ENCODE measurements at regions not wholly inside any gene's neighbourhood (a gene's known extent, or its start where the extent isn't known, plus 50 kb on each side); places are given as distances from the start of the nearest gene placed in this dataset.

- Histone ChIP-seq H3K36me3 (no peaks in the 10 kb centered on the region), H3K4me1 (no peaks in the 10 kb centered on the region), H3K27ac (no peak overlapping the region), H3K4me3 (no peak overlapping the region), H3K27me3 (no peaks in the 10 kb centered on the region), H3K9me3 (no peaks in the 10 kb centered on the region)
- TF ChIP-seq CTCF (IDR thresholded peaks at IDR 0.05) (no peak), POLR2A (IDR thresholded peaks at IDR 0.05) (no peak)
- ATAC-seq (no peak), DNase-seq (no peak)
- intact Hi-C loops (cut with DNase I): no loop called here
- WGBS, 4 donors: 84 to 92% (median 90%) methylated on average over 1 of the region's 1 CpG
Measured at GRCh38 chr4:28918871-28919270, 1801.3 kb upstream of the PCDH7 start.

- intact Hi-C loops (cut with DNase I): no loop called here
- Histone ChIP-seq H3K36me3 (no peaks in the 10 kb centered on the region), H3K9me3 (no peaks in the 10 kb centered on the region), H3K4me3 (no peak overlapping the region), H3K27me3 (no peaks in the 10 kb centered on the region), H3K27ac (no peak overlapping the region), H3K4me1 (no peaks in the 10 kb centered on the region)
- TF ChIP-seq POLR2A (IDR thresholded peaks at IDR 0.05) (no peak), CTCF (IDR thresholded peaks at IDR 0.05) (no peak)
- no peak for ATAC-seq
- 61 to 74% (median 69%) methylated on average over 5 of the region's 5 CpGs for WGBS, 4 donors
- DNase-seq: no peak
Measured at GRCh38 chr4:28921886-28922285, 1798.3 kb upstream of the PCDH7 start.

GRCh38 chr4:28926156-28926555 is 1794.0 kb upstream of the PCDH7 start:
- intact Hi-C loops (cut with DNase I): no loop called here

GRCh38 chr4:28942631-28943030 is 1777.5 kb upstream of the PCDH7 start:
- intact Hi-C loops (cut with DNase I): no loop called here
- Histone ChIP-seq H3K27ac (no peak overlapping the region), H3K4me1 (no peaks in the 10 kb centered on the region), H3K27me3 (no peaks in the 10 kb centered on the region), H3K9me3 (peaks cover 0 to 11% (median 0%) of the 10 kb centered on the region in 12 donors), H3K36me3 (no peaks in the 10 kb centered on the region), H3K4me3 (no peak overlapping the region)
- TF ChIP-seq CTCF (IDR thresholded peaks at IDR 0.05): no peak
- TF ChIP-seq POLR2A (IDR thresholded peaks at IDR 0.05): no peak
- DNase-seq (no peak), ATAC-seq (no peak)

More at GRCh38 chr4:28926156-28926555, 1794.0 kb upstream of the PCDH7 start:
- Histone ChIP-seq H3K4me1 (no peaks in the 10 kb centered on the region), H3K36me3 (no peaks in the 10 kb centered on the region), H3K9me3 (no peaks in the 10 kb centered on the region), H3K27me3 (no peaks in the 10 kb centered on the region), H3K27ac (no peak overlapping the region), H3K4me3 (no peak overlapping the region)
- DNase-seq (no peak), ATAC-seq (no peak)
- TF ChIP-seq CTCF (IDR thresholded peaks at IDR 0.05) (no peak), POLR2A (IDR thresholded peaks at IDR 0.05) (no peak)

Data from heart left ventricle (tissue), 16 donors.